AG04450 (cell line): ENCODE measurements at regions not wholly inside any gene's neighbourhood (a gene's known extent, or its start where the extent isn't known, plus 50 kb on each side); places are given as distances from the start of the nearest gene placed in this dataset.

Experiments
- CTCF ChIA-PET: fragments of 300-600, 350-600 bp; formaldehyde crosslinking; extraction: SDS; loops from one replicate; lab custom pipeline; 2022; ENCODE audit warnings: antibody characterized with exemption, inconsistent platforms; lab: Charles Lee
- POLR2A ChIA-PET: fragments of 350-600 bp; formaldehyde crosslinking; extraction: SDS; loops from one replicate; lab custom pipeline; 2021; ENCODE audit warnings: antibody characterized with exemption, inconsistent platforms; lab: Yijun Ruan, JAX
- DNase-seq: peaks from one replicate; pipeline ENCODE4 v3.0.0-alpha.2; 2011; ENCODE audit warnings: low read depth, low spot score
- H3K27ac ChIP-seq: one replicate; pipeline ENCODE4 v1.5.1; 2012; ENCODE audit warnings: low read depth, low read length, control low read depth
- H3K27me3 ChIP-seq: one replicate; pipeline ENCODE4 v1.6.0; 2012; ENCODE audit warnings: low read length; ENCODE audit not compliant: control insufficient read depth, insufficient read depth
- H3K4me3 ChIP-seq: 2 replicates; pipeline ENCODE4 v1.5.1; 2011; ENCODE audit warnings: mild to moderate bottlenecking, low read depth, low read length, control low read depth
- H3K9me3 ChIP-seq: 2 replicates; pipeline ENCODE4 v1.5.1; 2012; ENCODE audit warnings: low read length; ENCODE audit not compliant: control insufficient read depth, insufficient read depth
- TF ChIP-seq, protein P1 (sequence below): IDR thresholded peaks from 2 replicates; pipeline ENCODE4 v1.5.1; 2011; ENCODE audit warnings: low read depth, low read length, control low read depth, inconsistent platforms

GRCh38 chr2:6721395-6721794, 144.3 kb downstream of the CMPK2 start:
- POLR2A ChIA-PET = no interaction called here
- TF ChIP-seq, protein P1, sequence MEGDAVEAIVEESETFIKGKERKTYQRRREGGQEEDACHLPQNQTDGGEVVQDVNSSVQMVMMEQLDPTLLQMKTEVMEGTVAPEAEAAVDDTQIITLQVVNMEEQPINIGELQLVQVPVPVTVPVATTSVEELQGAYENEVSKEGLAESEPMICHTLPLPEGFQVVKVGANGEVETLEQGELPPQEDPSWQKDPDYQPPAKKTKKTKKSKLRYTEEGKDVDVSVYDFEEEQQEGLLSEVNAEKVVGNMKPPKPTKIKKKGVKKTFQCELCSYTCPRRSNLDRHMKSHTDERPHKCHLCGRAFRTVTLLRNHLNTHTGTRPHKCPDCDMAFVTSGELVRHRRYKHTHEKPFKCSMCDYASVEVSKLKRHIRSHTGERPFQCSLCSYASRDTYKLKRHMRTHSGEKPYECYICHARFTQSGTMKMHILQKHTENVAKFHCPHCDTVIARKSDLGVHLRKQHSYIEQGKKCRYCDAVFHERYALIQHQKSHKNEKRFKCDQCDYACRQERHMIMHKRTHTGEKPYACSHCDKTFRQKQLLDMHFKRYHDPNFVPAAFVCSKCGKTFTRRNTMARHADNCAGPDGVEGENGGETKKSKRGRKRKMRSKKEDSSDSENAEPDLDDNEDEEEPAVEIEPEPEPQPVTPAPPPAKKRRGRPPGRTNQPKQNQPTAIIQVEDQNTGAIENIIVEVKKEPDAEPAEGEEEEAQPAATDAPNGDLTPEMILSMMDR = no peak
- no peaks in the 10 kb centered on the region for H3K27me3 ChIP-seq
- H3K9me3 ChIP-seq = no peaks in the 10 kb centered on the region
- CTCF ChIA-PET = no interaction called here
- no peak overlapping the region for H3K27ac ChIP-seq
- DNase-seq = no peak
- no peak overlapping the region for H3K4me3 ChIP-seq

GRCh38 chr2:6722574-6722973, 143.1 kb downstream of the CMPK2 start:
- H3K27ac ChIP-seq = no peak overlapping the region
- H3K4me3 ChIP-seq = no peak overlapping the region
- H3K9me3 ChIP-seq = no peaks in the 10 kb centered on the region
- no peak for DNase-seq
- TF ChIP-seq, protein P1 = no peak
- POLR2A ChIA-PET = no interaction called here
- H3K27me3 ChIP-seq = no peaks in the 10 kb centered on the region
- CTCF ChIA-PET = no interaction called here

GRCh38 chr2:6723865-6724604, 141.7 kb downstream of the CMPK2 start:
- ChIA-PET CTCF (no interaction called here), POLR2A (no interaction called here)
- no peak overlapping the region for H3K4me3 ChIP-seq
- TF ChIP-seq, protein P1 = no peak
- H3K27me3 ChIP-seq = no peaks in the 10 kb centered on the region
- H3K27ac ChIP-seq = no peak overlapping the region
- no peak for DNase-seq
- no peaks in the 10 kb centered on the region for H3K9me3 ChIP-seq

GRCh38 chr2:6724605-6725140, 141.0 kb downstream of the CMPK2 start:
- H3K9me3 ChIP-seq = no peaks in the 10 kb centered on the region
- TF ChIP-seq, protein P1 = no peak
- H3K4me3 ChIP-seq = no peak overlapping the region
- H3K27me3 ChIP-seq = no peaks in the 10 kb centered on the region
- ChIA-PET CTCF (no interaction called here), POLR2A (no interaction called here)
- no peak for DNase-seq
- no peak overlapping the region for H3K27ac ChIP-seq

DNA sequence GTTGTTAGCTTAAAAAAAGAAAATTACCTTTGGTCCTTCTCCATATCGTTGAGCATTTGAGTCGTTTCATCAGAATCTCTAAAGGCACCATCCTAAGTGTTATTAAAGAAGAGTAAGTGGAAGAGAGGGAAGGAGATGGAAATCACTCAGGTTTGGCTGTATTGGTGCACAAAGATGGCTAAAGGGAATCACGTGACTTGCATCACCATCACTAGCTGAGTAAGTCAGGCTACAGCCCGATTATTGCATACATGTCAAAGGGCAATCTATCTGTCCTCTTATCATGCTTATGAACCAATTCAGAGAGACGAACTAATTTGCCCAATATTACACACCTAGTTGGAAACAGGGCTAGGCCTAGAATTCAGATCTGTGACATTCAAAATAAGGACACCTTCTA, 137.6 kb downstream of the CMPK2 start:
- TF ChIP-seq, protein P1 = no peak
- no peak overlapping the region for H3K27ac ChIP-seq
- DNase-seq = no peak
- ChIA-PET POLR2A (no interaction called here), CTCF (no interaction called here)
- no peak overlapping the region for H3K4me3 ChIP-seq
- H3K9me3 ChIP-seq = no peaks in the 10 kb centered on the region
- H3K27me3 ChIP-seq = no peaks in the 10 kb centered on the region
